ENCODE measurements at regions not wholly inside any gene's neighbourhood (a gene's known extent, or its start where the extent isn't known, plus 50 kb on each side); places are given as distances from the start of the nearest gene placed in this dataset.

DNA sequence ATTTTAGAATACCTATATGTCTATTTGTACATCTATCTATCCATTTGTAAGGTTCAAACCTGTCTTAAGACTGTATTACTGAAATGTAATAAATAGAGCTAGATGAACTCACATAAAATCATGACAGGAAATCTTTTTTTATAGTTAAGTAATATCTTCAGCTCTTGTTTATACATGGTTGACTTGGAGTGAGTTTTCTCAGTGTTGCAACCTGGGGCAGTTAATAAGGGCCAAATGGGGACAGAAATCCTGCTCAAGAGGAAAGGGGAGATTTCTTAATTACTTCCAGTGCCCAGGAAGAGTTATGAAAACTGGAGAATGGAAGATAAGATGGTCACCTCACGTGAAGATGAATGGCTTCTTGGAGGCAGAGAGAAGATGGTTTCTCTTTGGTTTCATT lies 265.1 kb upstream of the FBXL7 start:
- no peaks in the 10 kb centered on the region for H3K9me3 ChIP-seq
- ATAC-seq, result no peak
- H3K36me3 ChIP-seq, result no peaks in the 10 kb centered on the region
- H3K27ac ChIP-seq, result no peak overlapping the region
- 71 to 78% methylated on average over 1 of the region's 1 CpG for WGBS, 2 donors (ENCODE audit: low coverage in 1 of 2)
- no peak overlapping the region for H3K4me3 ChIP-seq
- H3K4me1 ChIP-seq, result no peaks in the 10 kb centered on the region
- TF ChIP-seq, protein P1, sequence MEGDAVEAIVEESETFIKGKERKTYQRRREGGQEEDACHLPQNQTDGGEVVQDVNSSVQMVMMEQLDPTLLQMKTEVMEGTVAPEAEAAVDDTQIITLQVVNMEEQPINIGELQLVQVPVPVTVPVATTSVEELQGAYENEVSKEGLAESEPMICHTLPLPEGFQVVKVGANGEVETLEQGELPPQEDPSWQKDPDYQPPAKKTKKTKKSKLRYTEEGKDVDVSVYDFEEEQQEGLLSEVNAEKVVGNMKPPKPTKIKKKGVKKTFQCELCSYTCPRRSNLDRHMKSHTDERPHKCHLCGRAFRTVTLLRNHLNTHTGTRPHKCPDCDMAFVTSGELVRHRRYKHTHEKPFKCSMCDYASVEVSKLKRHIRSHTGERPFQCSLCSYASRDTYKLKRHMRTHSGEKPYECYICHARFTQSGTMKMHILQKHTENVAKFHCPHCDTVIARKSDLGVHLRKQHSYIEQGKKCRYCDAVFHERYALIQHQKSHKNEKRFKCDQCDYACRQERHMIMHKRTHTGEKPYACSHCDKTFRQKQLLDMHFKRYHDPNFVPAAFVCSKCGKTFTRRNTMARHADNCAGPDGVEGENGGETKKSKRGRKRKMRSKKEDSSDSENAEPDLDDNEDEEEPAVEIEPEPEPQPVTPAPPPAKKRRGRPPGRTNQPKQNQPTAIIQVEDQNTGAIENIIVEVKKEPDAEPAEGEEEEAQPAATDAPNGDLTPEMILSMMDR (IDR thresholded peaks at IDR 0.05), result no peak
- no peak for TF ChIP-seq POLR2A (IDR thresholded peaks at IDR 0.05)
- no peak for TF ChIP-seq EP300 (IDR thresholded peaks at IDR 0.05)
- TF ChIP-seq POLR2AphosphoS5 (IDR thresholded peaks at IDR 0.05), result no peak
- H3K27me3 ChIP-seq, result no peaks in the 10 kb centered on the region

DNA sequence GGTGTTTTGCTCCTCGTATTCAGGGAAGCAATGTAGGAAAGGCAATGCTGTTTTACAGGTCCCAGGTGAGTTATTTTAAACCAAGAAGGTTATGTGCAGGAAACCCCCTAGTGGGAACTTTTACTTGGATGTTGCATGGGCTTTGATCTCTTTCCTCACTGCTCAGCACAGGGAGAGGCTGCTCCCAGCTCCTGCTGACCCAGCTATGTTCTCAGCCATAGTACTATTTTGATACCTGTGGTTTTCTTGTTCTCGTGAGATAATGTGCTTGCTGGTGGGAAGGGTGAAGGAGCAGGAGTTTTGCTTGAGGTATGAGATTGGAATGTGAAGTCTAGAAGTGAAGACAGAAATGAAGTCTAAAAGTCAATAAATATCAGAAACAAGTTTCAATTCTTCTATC lies 265.6 kb upstream of the FBXL7 start:
- Histone ChIP-seq H3K4me1 (no peaks in the 10 kb centered on the region), H3K9me3 (no peaks in the 10 kb centered on the region), H3K27me3 (no peaks in the 10 kb centered on the region), H3K36me3 (no peaks in the 10 kb centered on the region), H3K27ac (no peak overlapping the region), H3K4me3 (no peak overlapping the region)
- 47 to 58% methylated on average over 2 of the region's 2 CpGs for WGBS, 2 donors (ENCODE audit: low coverage in 1 of 2)
- ATAC-seq, result no peak
- no peak for TF ChIP-seq POLR2A (IDR thresholded peaks at IDR 0.05)
- TF ChIP-seq, protein P1 (IDR thresholded peaks at IDR 0.05), result no peak
- TF ChIP-seq POLR2AphosphoS5 (IDR thresholded peaks at IDR 0.05), result no peak
- no peak for TF ChIP-seq EP300 (IDR thresholded peaks at IDR 0.05)

- H3K27me3 ChIP-seq, result no peaks in the 10 kb centered on the region
- no peak overlapping the region for H3K4me3 ChIP-seq
- ATAC-seq, result peak; percentile 61
- H3K27ac ChIP-seq, result no peak overlapping the region
- WGBS, 2 donors (ENCODE audit: low coverage in 1 of 2), result 15 to 33% methylated on average over 8 of the region's 8 CpGs
- no peaks in the 10 kb centered on the region for H3K4me1 ChIP-seq
- H3K9me3 ChIP-seq, result no peaks in the 10 kb centered on the region
- TF ChIP-seq, protein P1 (IDR thresholded peaks at IDR 0.05), result no peak
- TF ChIP-seq POLR2AphosphoS5 (IDR thresholded peaks at IDR 0.05) (no peak), POLR2A (IDR thresholded peaks at IDR 0.05) (no peak), EP300 (IDR thresholded peaks at IDR 0.05) (no peak)
- no peaks in the 10 kb centered on the region for H3K36me3 ChIP-seq
These were observed 266.4 kb upstream of the FBXL7 start for GRCh38 chr5:15233566-15233965.

GRCh38 chr5:15222156-15222555 lies 277.8 kb upstream of the FBXL7 start:
- Histone ChIP-seq H3K27me3 (no peaks in the 10 kb centered on the region), H3K9me3 (no peaks in the 10 kb centered on the region), H3K36me3 (no peaks in the 10 kb centered on the region), H3K4me1 (no peaks in the 10 kb centered on the region), H3K27ac (no peak overlapping the region), H3K4me3 (no peak overlapping the region)
- no peak for TF ChIP-seq EP300 (IDR thresholded peaks at IDR 0.05)
- WGBS, 2 donors (ENCODE audit: low coverage in 1 of 2), result 0 to 15% methylated on average over 2 of the region's 2 CpGs
- ATAC-seq, result no peak

GRCh38 chr5:15220642-15221173 lies 279.3 kb upstream of the FBXL7 start:
- ATAC-seq, result no peak
- Histone ChIP-seq H3K27me3 (no peaks in the 10 kb centered on the region), H3K9me3 (no peaks in the 10 kb centered on the region), H3K27ac (no peak overlapping the region), H3K36me3 (no peaks in the 10 kb centered on the region), H3K4me3 (no peak overlapping the region), H3K4me1 (no peaks in the 10 kb centered on the region)
- WGBS, 2 donors (ENCODE audit: low coverage in 1 of 2), result 71 to 89% methylated on average over 1 to 5 of the region's 5 CpGs
- TF ChIP-seq EP300 (IDR thresholded peaks at IDR 0.05) (no peak), POLR2A (IDR thresholded peaks at IDR 0.05) (no peak), POLR2AphosphoS5 (IDR thresholded peaks at IDR 0.05) (no peak)
- TF ChIP-seq, protein P1 (IDR thresholded peaks at IDR 0.05), result no peak
